Gastroesophageal sphincter (tissue), 3 donors: ENCODE measurements at regions not wholly inside any gene's neighbourhood (a gene's known extent, or its start where the extent isn't known, plus 50 kb on each side); places are given as distances from the start of the nearest gene placed in this dataset.

Experiments used
- POLR2A ChIP-seq, 2 donors: fragments of 450-650 bp; IDR thresholded peaks; one replicate each; pipeline ENCODE4 v1.6.1; 2017; ENCODE audit warnings: antibody characterized with exemption in 2 of 2, mild to moderate bottlenecking in 2 of 2, moderate library complexity in 1 of 2
- TF ChIP-seq, protein P1 (sequence below), 4 experiments: fragments of 200-600 bp in 2 of 4; fragments of 450-650 bp in 2 of 4; sonication (generic) in 1 of 4; IDR thresholded peaks; one replicate each; pipeline ENCODE4 v1.5.1; 2017 to 2019; ENCODE audit warnings: antibody characterized with exemption in 4 of 4, mild to moderate bottlenecking in 2 of 4, moderate library complexity in 2 of 4

GRCh38 chr12:65747338-65747737 lies 76.9 kb upstream of the HMGA2 start:
- TF ChIP-seq, protein P1, sequence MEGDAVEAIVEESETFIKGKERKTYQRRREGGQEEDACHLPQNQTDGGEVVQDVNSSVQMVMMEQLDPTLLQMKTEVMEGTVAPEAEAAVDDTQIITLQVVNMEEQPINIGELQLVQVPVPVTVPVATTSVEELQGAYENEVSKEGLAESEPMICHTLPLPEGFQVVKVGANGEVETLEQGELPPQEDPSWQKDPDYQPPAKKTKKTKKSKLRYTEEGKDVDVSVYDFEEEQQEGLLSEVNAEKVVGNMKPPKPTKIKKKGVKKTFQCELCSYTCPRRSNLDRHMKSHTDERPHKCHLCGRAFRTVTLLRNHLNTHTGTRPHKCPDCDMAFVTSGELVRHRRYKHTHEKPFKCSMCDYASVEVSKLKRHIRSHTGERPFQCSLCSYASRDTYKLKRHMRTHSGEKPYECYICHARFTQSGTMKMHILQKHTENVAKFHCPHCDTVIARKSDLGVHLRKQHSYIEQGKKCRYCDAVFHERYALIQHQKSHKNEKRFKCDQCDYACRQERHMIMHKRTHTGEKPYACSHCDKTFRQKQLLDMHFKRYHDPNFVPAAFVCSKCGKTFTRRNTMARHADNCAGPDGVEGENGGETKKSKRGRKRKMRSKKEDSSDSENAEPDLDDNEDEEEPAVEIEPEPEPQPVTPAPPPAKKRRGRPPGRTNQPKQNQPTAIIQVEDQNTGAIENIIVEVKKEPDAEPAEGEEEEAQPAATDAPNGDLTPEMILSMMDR (IDR thresholded peaks at IDR 0.05): no peak
- no peak for TF ChIP-seq POLR2A (IDR thresholded peaks at IDR 0.05)
